Neural cell (in vitro differentiated cells): ENCODE measurements at regions not wholly inside any gene's neighbourhood (a gene's known extent, or its start where the extent isn't known, plus 50 kb on each side); places are given as distances from the start of the nearest gene placed in this dataset.

ENCODE experiments used
- H2AFZ ChIP-seq: fragments of 200-600, 300-800 bp; sonication (generic), shearing (Covaris generic); 2 replicates; pipeline ENCODE4 v1.6.0; 2014; ENCODE audit warnings: low read depth, mild to moderate bottlenecking, antibody characterized with exemption, low read length, moderate library complexity
- H3F3A ChIP-seq: fragments of 200-600 bp; shearing (Covaris generic); 2 replicates; pipeline ENCODE4 v1.6.1; 2016; ENCODE audit warnings: mild to moderate bottlenecking, moderate library complexity, mixed read lengths, antibody characterized with exemption, low read length; ENCODE audit not compliant: insufficient read depth, poor library complexity, severe bottlenecking
- H3K27ac ChIP-seq: fragments of 200-600, 300-800 bp; sonication (generic), shearing (Covaris generic); 2 replicates; pipeline ENCODE4 v1.5.1; 2014; ENCODE audit warnings: mild to moderate bottlenecking, low read length, moderate library complexity
- H3K27me3 ChIP-seq: fragments of 300-800, 200-600 bp; sonication (generic), shearing (Covaris generic); 2 replicates; pipeline ENCODE4 v1.6.0; 2014; ENCODE audit warnings: mild to moderate bottlenecking, low read depth, low read length, moderate library complexity; ENCODE audit not compliant: insufficient read depth
- H3K36me3 ChIP-seq: fragments of 300-800, 200-600 bp; sonication (generic), shearing (Covaris generic); 2 replicates; pipeline ENCODE4 v1.5.1; 2014; ENCODE audit warnings: mild to moderate bottlenecking, antibody characterized with exemption, low read length, moderate library complexity; ENCODE audit not compliant: insufficient read depth
- H3K4me2 ChIP-seq: fragments of 300-800, 200-600 bp; sonication (generic), shearing (Covaris generic); 2 replicates; pipeline ENCODE4 v1.6.0; 2014; ENCODE audit warnings: mild to moderate bottlenecking, low read length
- H3K4me3 ChIP-seq: fragments of 300-800, 200-600 bp; sonication (generic), shearing (Covaris generic); 2 replicates; pipeline ENCODE4 v1.5.1; 2014; ENCODE audit warnings: mild to moderate bottlenecking, low read length, moderate library complexity
- H3K79me2 ChIP-seq: fragments of 200-600 bp; shearing (Covaris generic); replicated peaks from 2 replicates; pipeline ENCODE4 v1.6.0; 2014; ENCODE audit warnings: mild to moderate bottlenecking, low read length, moderate library complexity; ENCODE audit not compliant: insufficient read depth
- H3K9ac ChIP-seq: fragments of 300-800, 200-600 bp; sonication (generic), shearing (Covaris generic); 2 replicates; pipeline ENCODE4 v1.6.1; 2016; ENCODE audit warnings: mild to moderate bottlenecking, low read length, mixed read lengths
- H3K9me2 ChIP-seq: fragments of 200-600 bp; shearing (Covaris generic); 2 replicates; pipeline ENCODE4 v1.6.1; 2016; ENCODE audit warnings: mild to moderate bottlenecking, low read length, mixed read lengths; ENCODE audit not compliant: insufficient read depth
- H3K9me3 ChIP-seq: fragments of 200-600, 300-800 bp; sonication (generic), shearing (Covaris generic); 2 replicates; pipeline ENCODE4 v1.6.1; 2016; ENCODE audit warnings: mild to moderate bottlenecking, mixed run types, low read length, moderate library complexity, mixed read lengths
- H4K20me1 ChIP-seq: fragments of 200-600 bp; shearing (Covaris generic); 2 replicates; pipeline ENCODE4 v1.6.1; 2016; ENCODE audit warnings: mild to moderate bottlenecking, mixed run types; ENCODE audit not compliant: insufficient read depth
- CTCF ChIP-seq: fragments of 450-650 bp; IDR thresholded peaks from 2 replicates; pipeline ENCODE4 v1.5.1; 2014; ENCODE audit warnings: antibody characterized with exemption, mild to moderate bottlenecking, moderate library complexity; ENCODE audit not compliant: poor library complexity, severe bottlenecking
- EP300 ChIP-seq: fragments of 450-650 bp; conservative IDR thresholded peaks from 2 replicates; pipeline ENCODE4 v1.6.1; 2014; ENCODE audit warnings: antibody characterized with exemption, mild to moderate bottlenecking, moderate library complexity; ENCODE audit not compliant: poor library complexity, severe bottlenecking
- EZH2 ChIP-seq: fragments of 200-600, 300-800 bp; shearing (Covaris generic), sonication (generic); IDR thresholded peaks from 2 replicates; pipeline ENCODE4 v1.6.1; 2014; ENCODE audit warnings: antibody characterized with exemption, low read length, borderline replicate concordance, mild to moderate bottlenecking; ENCODE audit not compliant: insufficient read depth, poor library complexity, severe bottlenecking
- MXI1 ChIP-seq: fragments of 450-650 bp; conservative IDR thresholded peaks from 2 replicates; pipeline ENCODE4 v1.6.1; 2014; ENCODE audit warnings: antibody characterized with exemption, mild to moderate bottlenecking; ENCODE audit not compliant: poor library complexity, severe bottlenecking
- POLR2AphosphoS5 ChIP-seq: IDR thresholded peaks from 2 replicates; pipeline ENCODE4 v1.6.1; 2012
- RAD21 ChIP-seq: fragments of 450-650 bp; conservative IDR thresholded peaks from 2 replicates; pipeline ENCODE4 v1.6.1; 2014; ENCODE audit warnings: antibody characterized with exemption, mild to moderate bottlenecking, moderate library complexity
- REST ChIP-seq: IDR thresholded peaks from 2 replicates; pipeline ENCODE4 v1.6.1; 2012; ENCODE audit warnings: borderline replicate concordance
- SMC3 ChIP-seq: fragments of 450-650 bp; conservative IDR thresholded peaks from 2 replicates; pipeline ENCODE4 v1.6.1; 2014; ENCODE audit warnings: antibody characterized with exemption, mild to moderate bottlenecking, moderate library complexity; ENCODE audit not compliant: poor library complexity
- TAF1 ChIP-seq: IDR thresholded peaks from 2 replicates; pipeline ENCODE4 v1.6.1; 2012; ENCODE audit warnings: low read depth

- TF ChIP-seq SMC3 (no peak), CTCF (no peak), MXI1 (no peak), RAD21 (no peak), TAF1 (no peak), EZH2 (no peak), REST (no peak), EP300 (no peak), POLR2AphosphoS5 (no peak)
- Histone ChIP-seq H3K9me3 (peaks cover 10% of the 10 kb centered on the region), H3K9ac (no peak overlapping the region), H3K27ac (no peak overlapping the region), H3F3A (no peaks in the 10 kb centered on the region), H3K36me3 (no peaks in the 10 kb centered on the region), H2AFZ (no peak overlapping the region), H4K20me1 (no peaks in the 10 kb centered on the region), H3K9me2 (no peaks in the 10 kb centered on the region), H3K27me3 (no peaks in the 10 kb centered on the region), H3K79me2 (no peaks in the 10 kb centered on the region), H3K4me3 (no peak overlapping the region), H3K4me2 (no peak overlapping the region)
Observed at GRCh38 chr11:126149759-126150625, 61.5 kb downstream of the RPUSD4 start.

- H3K9me3 ChIP-seq: peaks cover 10% of the 10 kb centered on the region
- TF ChIP-seq POLR2AphosphoS5: no peak
- TF ChIP-seq REST: no peak
- TF ChIP-seq EZH2: no peak
- TF ChIP-seq EP300: no peak
- H4K20me1 ChIP-seq: no peaks in the 10 kb centered on the region
- H3K79me2 ChIP-seq: no peaks in the 10 kb centered on the region
- no peak overlapping the region for H3K27ac ChIP-seq
- H3K4me2 ChIP-seq: no peak overlapping the region
- no peak overlapping the region for H2AFZ ChIP-seq
- no peaks in the 10 kb centered on the region for H3K36me3 ChIP-seq
- no peaks in the 10 kb centered on the region for H3K9me2 ChIP-seq
- no peak overlapping the region for H3K9ac ChIP-seq
- H3K27me3 ChIP-seq: no peaks in the 10 kb centered on the region
- no peak overlapping the region for H3K4me3 ChIP-seq
- H3F3A ChIP-seq: no peaks in the 10 kb centered on the region
Observed at GRCh38 chr11:126148317-126148716, 63.1 kb downstream of the RPUSD4 start.
